Right forelimb (tissue), 1 donor: ENCODE measurements at regions not wholly inside any gene's neighbourhood (a gene's known extent, or its start where the extent isn't known, plus 50 kb on each side); places are given as distances from the start of the nearest gene placed in this dataset.

Experiments
- DNase-seq: peaks from one replicate; pipeline ENCODE4 v3.0.0-alpha.2; 2018

DNA sequence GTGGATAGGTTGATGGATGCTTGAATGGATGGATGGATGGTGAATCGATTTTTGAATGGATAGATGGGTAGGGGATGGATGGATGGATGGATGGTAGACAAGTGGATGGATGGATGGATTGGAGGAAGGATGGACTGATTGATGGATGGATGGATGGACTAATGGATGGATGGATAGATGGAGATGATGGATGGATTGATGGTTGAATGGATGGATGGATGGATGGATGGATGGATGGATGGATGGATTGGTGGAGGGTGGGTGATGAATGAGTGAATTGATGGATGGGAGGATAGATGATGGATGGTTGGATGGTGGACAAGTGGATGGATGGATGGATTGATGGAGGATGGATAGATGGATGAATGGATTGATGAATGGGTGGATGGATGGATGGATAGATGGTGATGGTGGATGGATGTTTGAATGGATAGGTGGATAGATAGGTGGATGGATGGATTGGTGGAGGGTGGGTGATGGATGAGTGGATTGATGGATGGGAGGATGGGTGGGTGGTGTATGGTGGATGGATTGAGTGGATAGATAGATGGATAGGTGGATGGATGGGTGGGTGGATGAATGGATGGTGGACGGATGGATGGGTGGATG lies 1140.9 kb downstream of the BRD1 start:
- no peak for DNase-seq

DNA sequence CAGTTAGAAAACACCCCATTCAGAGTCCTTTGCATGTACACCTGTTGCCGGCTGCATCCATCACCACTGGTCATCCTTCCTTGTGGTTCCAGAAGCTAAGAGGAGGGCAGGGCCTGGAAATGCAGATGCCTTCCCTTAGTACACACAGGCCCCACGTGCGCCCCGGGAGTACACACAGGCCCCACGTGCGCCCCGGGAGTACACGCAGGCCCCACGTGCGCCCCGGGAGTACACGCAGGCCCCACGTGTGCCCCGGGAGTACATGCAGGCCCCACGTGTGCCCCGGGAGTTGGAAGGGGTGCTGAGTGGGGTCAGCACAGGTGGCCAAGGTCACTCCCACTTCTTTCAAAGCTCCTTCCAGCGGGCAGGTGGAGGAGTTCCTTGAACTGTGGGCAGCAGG lies 1141.9 kb downstream of the BRD1 start:
- DNase-seq = no peak

DNA sequence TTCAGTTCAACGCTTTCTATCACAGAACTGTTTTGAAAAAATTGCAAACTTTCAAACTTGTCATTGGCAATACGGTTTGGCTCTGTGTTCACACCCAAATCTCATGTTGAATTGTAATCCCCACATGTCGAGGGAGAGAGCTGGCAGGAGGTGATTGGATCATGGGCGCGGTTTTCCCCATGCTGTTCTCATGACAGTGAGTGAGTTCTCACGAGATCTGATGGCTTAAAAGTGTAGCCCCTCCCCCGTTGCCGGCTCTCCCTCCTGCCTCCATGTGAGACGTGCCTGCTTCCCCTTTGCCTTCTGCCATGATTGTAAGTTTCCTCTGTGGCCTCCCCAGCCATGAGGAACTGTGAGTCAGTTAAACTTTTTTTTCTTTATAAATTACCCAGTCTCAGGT lies 1144.0 kb downstream of the BRD1 start:
- DNase-seq = no peak

DNA sequence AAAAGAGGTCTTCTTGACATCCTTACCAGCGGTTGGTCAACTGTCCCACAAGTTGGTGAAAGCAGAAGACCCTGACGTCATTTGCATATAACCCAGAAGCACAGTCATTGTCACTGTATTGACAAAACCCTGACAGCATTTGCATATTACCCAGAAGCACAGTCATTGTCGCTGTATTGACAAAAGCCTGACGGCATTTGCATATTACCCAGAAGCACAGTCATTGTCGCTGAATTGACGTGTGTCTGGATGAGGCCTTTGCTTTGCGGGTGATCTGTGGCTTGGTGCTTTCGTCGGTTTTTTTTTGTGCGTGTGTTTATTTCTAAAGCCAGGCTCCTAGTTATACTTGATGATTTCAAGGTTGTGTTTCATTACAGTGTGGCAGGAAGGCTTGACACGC lies 1145.2 kb downstream of the BRD1 start:
- DNase-seq = no peak

DNA sequence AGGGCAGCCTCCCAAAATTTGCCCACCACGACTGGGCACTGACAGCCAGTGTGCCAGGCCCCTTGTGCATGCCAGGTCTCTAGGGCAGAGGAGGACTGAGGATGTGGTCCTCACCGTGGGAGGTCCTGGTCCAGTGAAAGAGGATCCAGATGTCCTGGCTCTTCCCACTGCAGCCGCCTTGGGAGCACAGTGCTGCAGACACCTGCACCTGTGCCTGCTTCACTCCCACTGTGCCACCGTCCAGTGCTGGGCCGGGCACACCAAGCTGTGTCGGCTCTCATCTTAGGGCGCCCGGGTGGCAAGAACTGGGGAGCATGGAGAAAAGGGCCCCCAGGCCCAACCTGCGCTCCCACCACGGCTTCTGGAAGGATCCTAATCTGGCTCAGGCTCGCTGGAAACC lies 1147.1 kb downstream of the BRD1 start:
- DNase-seq = no peak

DNA sequence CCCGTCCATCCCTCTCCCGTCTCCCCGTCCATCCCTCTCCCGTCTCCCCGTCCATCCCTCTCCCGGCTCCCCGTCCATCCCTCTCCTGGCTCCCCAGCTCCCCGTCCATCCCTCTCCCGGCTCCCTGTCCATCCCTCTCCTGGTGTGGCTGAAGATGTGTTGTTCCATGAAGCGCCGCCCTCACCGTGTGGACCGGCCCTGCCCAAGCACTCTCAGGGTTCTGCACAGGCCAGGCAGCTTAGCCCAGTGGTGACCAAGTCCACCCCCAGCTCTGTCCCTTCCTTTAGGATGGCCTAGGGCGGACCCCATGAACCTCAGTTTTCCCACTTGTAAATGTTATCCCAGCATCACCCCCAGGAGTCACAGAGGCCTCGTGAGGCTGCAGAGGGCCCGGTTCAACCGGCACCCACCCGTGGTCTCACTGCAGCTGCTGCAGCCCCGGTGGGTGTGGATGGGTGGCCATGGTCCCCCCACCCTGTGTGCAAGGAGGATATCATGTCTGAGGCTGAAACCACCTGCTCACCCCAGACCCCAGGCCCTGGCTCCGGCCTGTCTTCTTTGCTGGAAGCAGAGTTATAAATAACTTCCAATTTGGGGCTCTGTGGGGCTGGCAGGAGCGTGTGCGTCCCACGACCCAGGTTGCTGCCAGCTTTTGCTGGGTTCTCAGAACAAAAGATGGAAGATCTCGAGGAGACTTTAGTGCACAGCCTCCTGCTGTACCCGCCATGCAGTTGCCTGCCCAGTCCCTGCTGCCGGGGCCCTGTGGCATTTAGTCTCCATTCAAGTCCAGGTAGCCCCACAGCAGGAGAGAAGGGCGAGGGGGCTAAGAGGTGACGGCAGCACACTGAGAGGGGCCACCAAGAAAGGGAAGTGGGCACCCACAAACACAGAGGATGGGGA lies 1147.8 kb downstream of the BRD1 start:
- DNase-seq = no peak

DNA sequence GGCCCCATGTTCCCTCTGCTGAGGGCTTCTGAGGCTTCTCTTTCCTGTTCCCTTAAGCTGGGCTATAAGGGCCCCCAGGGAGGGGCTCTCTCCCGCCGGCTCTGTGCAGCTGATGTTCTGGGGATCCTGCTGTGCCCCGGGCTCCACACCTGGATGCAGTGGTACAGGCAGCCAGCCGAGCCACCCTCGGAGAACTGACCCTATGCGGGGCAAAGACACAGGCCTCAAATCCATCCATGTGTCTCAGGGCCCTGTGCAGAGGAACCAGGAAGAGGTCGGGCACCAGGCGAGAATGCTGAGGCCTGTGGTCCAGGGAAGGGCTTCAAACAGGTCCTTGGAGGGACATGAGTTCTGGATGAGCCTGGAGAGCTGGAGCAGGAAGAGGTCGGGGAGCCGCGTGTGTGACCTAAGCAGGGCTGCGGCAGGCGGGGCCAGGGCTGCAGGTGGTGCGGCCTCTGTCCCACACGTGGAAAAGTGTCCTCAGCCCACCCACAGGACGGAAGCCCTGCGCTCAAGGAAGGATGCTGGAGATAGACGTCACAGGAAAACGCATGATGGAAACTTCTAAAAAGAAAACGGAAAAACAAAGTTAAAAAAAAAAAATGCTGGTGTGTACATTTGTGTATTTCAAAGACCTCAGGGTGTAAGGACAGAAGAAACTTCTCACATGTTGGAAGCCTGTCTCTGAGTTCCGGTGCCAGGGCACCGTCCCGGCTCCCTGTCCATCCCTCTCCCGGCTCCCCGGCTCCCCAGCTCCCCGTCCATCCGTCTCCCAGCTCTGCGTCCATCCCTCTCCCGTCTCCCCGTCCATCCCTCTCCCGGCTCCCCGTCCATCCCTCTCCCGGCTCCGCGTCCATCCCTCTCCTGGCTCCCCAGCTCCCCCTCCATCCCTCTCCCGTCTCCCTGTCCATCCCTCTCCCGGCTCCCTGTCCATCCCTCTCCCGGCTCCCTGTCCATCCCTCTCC lies 1149.2 kb downstream of the BRD1 start:
- no peak for DNase-seq

DNA sequence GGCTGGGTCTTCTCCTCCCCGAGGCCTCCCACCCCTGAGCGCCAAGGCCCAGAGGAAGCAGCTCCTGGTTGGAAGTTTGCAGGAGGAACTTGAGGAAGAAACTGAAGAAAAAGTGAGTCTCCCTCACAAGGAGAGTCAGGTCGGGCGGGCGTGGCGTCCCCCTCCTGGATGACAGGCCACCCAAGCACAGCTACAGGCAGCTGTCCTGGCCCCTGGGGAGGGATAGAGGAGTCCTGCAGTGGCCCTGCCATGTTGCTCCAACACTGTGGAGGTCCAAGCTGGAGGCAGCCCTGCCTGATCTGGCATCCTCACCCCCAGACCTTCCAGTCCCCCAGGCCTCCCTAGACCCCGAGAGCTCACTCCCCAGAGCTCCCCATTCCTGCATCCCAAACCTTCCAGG lies 1150.1 kb downstream of the BRD1 start:
- no peak for DNase-seq

DNA sequence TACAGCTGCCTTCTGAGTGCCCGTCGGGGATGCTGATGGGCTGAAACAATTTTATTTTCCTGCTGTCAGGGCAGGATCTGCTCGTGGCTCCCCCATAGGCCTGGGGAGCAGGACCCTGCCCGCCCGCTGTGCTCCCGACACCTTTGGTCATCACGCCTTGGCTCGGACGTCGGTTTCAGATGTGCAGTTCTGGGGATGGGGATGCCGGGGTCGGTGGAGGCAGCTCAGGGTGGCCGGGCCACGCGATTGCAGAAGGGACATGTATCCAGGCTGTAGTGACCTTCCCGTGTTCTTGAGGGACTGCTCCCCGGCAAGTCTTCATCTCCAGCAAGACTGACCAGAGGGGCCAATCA lies 1150.5 kb downstream of the BRD1 start:
- DNase-seq = no peak

DNA sequence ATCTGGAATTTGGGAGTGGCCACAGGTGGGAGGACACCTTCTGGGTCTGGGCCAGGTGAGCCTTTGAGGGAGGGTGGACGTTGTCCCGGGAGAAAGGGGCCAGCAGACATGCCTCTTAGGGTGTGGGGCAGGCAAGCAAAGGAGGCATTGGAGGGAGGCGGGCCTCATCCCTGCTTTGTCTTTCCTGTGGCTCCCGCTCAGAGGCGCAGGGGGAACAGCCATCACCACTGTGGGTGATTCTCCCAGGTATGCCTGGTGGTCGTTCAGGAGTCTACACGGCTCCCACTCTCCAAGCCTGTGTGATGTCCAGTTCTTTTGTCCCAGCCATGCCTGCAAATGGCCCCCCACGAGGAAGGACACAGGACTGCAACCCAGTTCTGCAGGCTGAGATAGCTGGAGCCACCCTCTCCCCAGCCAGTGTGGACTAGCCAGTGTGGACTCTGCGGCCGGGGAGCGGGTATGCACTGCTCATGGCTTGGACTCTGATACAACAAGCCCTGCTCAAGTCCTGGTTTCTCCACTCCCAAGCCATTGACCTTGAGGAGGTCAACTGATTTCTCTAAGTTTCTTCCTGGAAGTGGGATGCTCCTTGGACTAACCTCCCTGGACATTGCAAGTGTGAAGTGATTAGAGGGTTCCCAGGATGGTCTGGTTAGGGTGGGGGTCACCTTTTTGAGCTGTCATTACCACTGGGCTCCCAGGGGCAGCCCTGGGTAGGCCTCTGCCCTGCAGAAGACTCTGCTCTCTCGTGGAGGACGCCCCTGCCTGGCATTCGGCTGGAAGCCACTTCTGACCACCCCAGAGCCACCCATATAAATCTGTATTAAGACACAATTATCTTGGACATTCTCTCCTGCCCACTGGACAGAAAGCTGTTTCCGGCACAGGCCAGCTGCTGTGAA lies 1151.2 kb downstream of the BRD1 start:
- no peak for DNase-seq

DNA sequence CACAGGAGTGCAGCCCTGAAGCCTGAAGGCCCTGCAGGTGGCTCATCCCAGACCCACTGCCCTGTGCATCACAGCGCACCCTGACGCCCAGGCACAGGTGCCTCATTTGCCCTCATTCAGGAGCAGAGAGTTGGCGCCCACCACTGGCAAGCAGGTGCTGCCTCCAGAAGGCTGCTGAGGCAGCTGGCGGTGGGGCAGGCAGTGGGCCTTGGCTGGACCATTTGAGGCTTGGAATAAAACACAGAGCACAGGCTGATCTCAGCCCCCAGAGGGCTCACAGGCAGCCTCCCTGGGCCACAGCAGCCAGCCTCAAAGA lies 1151.9 kb downstream of the BRD1 start:
- DNase-seq = no peak

DNA sequence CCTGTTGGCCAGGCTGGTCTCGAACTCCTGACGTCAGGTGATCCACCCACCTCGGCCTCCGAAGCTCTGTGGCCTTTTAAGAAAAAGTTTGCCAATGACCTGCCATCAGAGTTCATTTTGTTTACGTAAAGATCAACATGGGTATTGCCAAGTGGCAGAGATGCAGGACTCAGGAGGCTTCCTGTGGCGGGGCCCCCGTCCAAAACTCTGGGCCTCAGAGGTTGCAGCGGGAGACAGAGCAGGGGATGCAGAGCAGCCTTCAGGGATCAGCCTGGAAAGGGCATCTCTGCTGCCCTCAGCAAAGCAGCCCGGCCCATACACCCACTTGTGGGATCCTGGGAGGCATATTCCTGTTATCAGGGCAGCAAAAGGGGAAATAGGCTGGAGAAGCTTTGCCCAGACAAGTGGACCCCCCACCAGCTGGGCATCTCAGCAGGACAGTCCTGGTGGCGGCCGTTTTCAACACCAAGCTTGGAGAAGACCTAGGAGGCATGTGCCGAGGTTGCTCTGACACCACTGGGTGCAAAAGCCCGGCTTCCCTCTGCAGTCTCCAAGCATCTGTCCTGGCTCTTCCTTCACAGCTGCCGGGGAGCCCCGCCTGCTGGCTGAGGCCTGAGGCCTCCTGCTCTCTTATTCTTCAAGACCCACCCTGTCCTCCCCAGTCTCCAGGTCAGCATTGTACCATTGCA lies 1152.4 kb downstream of the BRD1 start:
- no peak for DNase-seq

DNA sequence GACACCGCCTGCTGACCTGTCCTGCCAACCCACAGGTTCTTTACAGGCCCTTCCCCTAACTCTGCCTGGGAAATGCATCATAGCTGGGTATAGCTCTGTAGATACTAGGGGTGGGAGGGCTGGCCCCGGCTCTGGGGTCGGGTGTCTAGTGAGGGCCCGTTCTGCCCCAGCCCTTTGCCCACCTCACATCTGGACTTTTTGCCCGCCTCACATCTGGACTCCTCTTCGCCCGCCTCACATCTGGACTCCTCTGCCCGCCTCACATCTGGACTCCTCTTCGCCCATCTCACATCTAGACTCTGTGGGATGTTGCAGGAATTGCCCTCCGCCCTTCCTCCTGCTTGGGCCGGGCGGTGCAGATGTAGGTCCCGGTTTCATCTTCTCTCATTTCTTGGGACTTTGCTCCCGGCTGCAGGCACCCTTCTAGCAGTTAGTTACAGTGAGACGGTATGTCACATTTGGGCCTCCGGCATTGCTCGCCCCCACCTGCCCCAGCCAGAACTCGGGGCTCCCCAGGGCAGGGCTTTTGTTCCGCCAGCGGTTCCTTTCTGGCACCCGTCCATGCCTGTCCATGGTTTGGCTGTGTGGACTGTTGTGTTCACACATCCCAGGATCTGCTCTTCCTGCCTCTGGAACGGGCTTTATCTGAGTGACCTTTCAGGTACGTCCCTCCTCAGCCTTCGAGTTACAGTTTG lies 1153.7 kb downstream of the BRD1 start:
- DNase-seq = no peak

DNA sequence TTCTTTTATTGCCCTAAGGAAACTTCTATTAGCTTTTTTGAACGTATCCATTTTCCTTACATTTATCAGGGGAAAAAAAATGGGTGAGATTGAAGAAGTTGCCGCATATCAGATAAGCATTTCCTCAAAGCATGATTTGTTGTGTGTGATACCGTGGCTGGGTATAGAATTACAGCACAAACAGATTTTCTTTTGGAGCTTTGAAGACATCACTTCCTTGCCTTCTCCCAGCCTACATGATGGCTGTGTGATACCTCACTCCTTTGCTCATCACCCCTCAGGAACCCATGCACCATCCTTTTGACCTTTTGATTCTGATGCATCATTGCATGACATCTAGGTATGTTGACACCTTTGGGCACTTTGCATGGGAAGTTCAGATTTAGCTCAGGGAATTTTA lies 1155.3 kb downstream of the BRD1 start:
- no peak for DNase-seq

DNA sequence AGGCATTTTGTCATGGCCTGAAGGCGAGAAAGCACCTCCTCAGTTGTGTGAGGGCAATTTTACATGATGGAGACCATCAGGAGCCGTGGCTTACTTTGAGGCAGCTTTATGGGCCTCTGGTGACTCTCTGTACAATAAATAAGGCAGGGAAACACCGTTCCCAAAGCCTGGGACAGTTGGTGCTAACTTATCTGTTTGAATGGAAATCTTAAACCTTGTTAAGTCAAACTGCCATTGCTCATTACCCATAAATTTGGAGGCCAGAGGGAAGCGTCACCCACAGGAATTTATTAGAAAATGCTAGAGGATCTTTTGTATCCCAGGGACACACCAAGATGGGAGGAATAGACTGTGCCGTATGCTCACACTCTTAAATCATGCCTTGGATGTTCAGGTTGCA lies 1156.9 kb downstream of the BRD1 start:
- no peak for DNase-seq

DNA sequence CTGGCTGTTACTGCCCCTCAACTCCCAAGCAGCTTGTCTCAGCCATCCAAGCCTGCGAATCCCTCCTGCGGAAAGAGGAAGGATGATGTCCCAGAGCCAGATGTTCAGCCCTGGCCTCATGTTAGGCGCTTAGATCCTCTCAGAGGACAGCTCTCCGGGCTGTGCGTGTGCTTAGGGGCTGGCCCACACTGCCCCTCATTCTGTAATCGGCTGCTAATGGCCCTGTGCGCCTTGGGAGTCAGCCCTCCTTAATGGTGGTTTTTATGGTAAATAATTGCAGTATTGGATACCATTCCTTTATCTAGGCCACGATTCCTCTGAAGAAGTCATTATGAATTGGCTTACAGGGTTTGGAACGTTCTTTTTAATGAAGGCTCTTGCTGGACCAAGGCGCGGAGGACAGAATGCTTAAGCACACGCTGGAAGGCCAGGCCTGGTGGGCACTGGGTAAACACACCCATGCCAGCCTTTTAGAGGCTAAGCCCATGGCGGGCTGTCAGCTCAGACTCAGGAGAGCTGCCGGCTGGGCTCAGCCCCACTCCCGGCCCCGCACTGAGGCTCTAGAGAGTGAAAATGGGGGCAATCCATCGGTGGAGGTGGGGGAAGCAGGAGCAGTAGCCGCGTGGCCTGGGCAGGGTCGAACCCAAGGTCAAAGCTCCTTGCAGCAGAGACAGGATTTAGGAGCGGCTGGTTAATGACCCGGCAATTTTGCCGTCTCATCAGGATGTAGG lies 1157.5 kb downstream of the BRD1 start:
- DNase-seq = no peak

DNA sequence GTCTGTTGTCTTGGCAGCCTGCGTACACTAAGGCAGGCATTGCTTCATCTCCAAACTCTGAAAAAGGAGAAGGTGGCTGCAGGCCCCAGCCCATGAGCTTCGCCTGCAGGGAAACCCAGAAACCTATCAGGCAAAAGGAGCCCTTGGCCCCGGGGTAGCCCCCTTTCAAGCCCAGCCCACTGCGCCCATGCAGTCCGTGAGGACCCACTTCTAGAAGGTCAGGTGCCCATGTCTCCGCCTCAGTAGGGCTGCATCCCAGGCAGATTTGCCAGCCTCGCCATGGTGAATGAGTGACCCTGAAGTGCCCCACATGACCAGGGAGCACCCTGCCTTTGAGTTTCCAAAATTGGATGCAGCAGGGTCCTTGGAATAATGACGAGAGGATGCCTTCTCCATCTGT lies 1158.4 kb downstream of the BRD1 start:
- DNase-seq = no peak

DNA sequence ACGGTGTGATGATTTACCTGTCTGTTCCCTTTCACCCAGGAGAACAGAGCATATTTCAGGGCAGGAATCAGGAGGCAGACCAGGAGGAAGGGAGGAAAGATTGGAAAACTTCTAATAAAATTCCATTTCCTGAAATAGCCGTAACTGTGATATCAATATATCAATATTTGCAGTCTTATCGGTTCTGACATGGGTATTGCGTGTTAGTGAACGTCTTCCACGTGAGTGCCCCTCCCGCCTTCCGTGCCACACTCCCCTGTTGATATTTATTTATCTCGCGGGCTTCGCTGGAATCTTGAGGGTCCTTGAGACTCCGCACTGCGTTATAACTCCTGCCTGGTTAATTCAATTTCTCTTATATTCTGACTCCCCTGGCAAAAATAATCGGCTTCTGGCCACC lies 1160.4 kb downstream of the BRD1 start:
- DNase-seq = no peak

DNA sequence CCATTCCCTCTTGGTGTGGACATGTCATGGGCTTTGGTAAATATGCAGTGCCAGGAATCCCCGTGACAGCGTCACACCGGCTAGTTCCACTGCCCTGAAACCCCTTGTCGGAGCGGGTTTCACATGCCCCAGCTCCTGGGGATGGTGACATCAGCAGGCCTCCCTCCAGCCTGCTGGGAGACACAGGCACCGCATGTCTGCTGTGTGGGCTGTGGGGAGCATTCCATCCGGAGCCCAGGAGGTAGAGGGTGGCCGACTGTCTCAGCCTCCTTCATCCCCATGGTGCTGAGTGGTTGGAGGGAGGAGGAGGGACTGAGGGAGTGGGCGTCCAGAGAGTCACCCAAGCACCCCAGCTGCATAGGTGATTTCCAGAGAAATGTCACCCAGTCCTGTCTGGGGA lies 1161.1 kb downstream of the BRD1 start:
- DNase-seq = no peak

DNA sequence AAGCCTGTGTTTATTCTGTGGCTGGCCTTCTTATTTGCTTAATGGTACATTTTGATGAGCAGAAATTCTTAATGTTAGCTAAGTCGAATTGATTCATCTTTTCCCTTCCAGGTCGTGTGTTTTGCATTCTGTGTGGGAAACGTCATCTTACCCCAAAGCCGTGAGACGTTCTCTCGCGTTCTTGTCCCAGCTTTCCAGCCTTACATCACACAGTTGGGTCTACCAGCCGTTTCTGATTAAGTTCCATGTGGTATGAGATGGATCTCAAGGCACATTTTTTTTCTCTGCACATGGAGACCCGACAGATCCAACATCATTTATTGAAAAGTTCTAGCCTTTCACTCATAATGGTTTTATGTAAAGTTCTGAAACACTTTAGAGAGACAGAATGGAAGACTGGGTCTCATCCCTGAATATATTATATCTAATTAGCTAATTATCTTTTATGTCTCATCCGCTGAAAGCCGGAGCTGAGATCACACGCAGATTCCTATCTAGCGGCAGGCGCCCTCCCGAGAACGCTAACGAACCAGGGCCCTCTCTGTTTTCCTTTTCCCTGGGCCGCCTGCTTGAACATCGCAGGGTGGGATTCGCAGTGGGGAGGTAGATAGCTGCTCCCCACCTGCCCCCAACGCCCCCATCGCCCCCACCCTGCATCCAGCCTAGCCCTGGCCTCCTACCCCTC lies 1162.2 kb downstream of the BRD1 start:
- DNase-seq = no peak
